ENCODE measurements at regions not wholly inside any gene's neighbourhood (a gene's known extent, or its start where the extent isn't known, plus 50 kb on each side); places are given as distances from the start of the nearest gene placed in this dataset.
"Not testable (repeated sequence)": the region's sequence is repeated elsewhere in the genome, so short reads cannot be mapped to it uniquely, and the experiment has no call there.

DNA sequence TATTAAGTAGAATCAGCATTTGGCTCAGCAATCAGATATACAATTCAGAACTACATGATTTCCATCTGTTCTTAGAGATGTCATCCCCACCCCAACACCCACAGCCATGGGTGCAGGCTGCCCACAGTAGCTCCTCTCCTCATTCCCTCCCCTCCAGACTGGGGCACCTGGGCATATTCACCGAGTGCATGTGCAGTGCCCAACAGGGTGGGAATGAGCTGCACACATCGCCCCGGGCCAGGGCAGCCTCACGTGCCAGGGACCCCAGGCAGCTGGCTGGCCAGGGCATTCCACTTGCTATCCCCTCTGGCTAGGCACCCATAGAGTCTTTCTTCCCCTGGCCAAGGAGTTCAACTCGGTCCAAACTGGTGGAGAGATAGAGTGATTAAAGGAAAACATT is 461.9 kb upstream of the NUDT12 start:
- no peak for TF ChIP-seq JUND (IDR thresholded peaks at IDR 0.05; ENCODE audit: low read depth)
- in situ Hi-C loops (cut with HindIII; ENCODE audit: low pct_unique_long_range_greater_than_20kb, low sequenced_read_pairs) = no loop called here
- no peak for DNase-seq (ENCODE audit: low read depth in 1 of 2, low spot score in 1 of 2)

DNA sequence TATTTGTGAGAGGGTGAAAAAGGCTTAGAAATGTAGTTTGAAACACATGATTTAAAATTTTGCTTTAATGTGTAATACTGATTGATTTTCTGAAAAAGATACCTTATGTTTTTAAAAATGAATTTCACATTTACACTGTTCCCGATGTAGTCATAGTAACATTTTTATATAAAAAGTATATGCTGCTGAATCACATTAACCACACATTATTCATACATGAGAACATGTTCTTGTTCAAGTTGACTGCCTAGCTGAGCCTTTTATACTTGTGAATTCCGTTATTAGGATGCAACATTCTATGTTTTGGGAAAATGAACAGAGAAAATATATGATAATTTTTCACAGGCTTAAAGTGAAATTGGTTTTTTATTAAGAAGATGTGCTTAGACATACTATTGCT is 461.1 kb upstream of the NUDT12 start:
- in situ Hi-C loops (cut with HindIII; ENCODE audit: low pct_unique_long_range_greater_than_20kb, low sequenced_read_pairs) = no loop called here
- no peak for TF ChIP-seq JUND (IDR thresholded peaks at IDR 0.05; ENCODE audit: low read depth)
- no peak for DNase-seq (ENCODE audit: low read depth in 1 of 2, low spot score in 1 of 2)

DNA sequence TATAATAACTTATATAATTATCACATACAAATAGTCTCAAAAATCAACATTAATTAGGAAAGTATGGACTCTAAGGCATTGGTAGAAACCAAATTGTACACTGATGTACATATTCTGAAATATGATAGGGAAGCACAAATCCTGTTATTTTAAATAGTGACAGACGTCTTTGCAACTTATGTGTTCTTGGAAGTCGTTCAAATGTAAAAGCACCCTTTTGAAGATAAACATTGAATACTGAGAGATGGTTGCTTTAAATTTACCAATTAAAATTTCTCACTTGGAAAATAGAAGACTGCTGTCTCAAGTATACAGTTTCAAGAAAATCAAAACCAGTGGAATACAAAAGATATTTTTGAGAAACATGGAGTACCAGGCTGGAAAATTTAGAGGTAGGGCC is 457.4 kb upstream of the NUDT12 start:
- no peak for DNase-seq (ENCODE audit: low read depth in 1 of 2, low spot score in 1 of 2)
- no peak for TF ChIP-seq JUND (IDR thresholded peaks at IDR 0.05; ENCODE audit: low read depth)
- in situ Hi-C loops (cut with HindIII; ENCODE audit: low pct_unique_long_range_greater_than_20kb, low sequenced_read_pairs) = no loop called here

- no peak for TF ChIP-seq JUND (IDR thresholded peaks at IDR 0.05; ENCODE audit: low read depth)
- in situ Hi-C loops (cut with HindIII; ENCODE audit: low pct_unique_long_range_greater_than_20kb, low sequenced_read_pairs) = no loop called here
- no peak for DNase-seq (ENCODE audit: low read depth in 1 of 2, low spot score in 1 of 2)
These were observed 455.7 kb upstream of the NUDT12 start for GRCh38 chr5:104018299-104018698.

DNA sequence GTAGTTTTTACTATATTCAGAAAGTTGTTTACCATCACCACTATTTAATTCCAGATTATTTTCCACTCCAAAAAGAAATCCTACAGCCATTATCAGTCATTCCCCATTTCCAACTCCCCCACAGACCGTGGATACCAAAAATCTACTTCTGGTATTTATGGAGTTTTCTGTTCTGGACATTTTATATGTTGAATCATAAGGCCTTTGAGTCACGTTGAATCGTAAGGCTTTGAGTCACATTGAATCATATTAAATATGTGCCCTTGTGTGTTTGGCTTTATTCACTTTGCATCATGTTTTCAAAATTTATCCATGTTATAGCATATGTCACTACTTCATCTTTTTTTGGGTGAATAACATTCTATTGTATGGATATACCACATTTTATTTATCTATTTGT is 454.1 kb upstream of the NUDT12 start:
- no peak for TF ChIP-seq JUND (IDR thresholded peaks at IDR 0.05; ENCODE audit: low read depth)
- DNase-seq (ENCODE audit: low read depth in 1 of 2, low spot score in 1 of 2) = no peak
- in situ Hi-C loops (cut with HindIII; ENCODE audit: low pct_unique_long_range_greater_than_20kb, low sequenced_read_pairs) = no loop called here

- in situ Hi-C loops (cut with HindIII; ENCODE audit: low pct_unique_long_range_greater_than_20kb, low sequenced_read_pairs) = no loop called here
- no peak for DNase-seq (ENCODE audit: low read depth in 1 of 2, low spot score in 1 of 2)
- no peak for TF ChIP-seq JUND (IDR thresholded peaks at IDR 0.05; ENCODE audit: low read depth)
These were observed 453.2 kb upstream of the NUDT12 start for GRCh38 chr5:104015765-104016164.

DNA sequence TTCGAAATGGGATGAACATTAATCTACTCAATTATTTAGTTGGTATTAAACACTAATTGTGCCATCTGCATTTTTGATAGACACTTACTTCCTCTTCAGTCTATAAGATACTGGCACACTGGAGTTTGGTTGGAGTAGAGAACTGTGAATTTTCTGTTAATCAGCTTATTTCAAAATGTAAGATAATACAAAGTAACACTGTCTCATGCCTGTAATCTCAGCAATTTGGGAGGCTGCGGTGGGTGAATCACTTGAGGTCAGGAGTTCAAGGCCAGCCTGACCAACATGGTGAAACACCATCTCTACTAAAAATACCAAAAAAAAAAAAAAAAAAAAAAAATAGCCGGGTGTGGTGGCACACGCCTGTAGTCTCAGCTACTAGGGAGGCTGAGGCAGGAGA is 440.2 kb upstream of the NUDT12 start:
- DNase-seq (ENCODE audit: low read depth in 1 of 2, low spot score in 1 of 2); in situ Hi-C loops (cut with HindIII; ENCODE audit: low pct_unique_long_range_greater_than_20kb, low sequenced_read_pairs): not testable (repeated sequence)

DNA sequence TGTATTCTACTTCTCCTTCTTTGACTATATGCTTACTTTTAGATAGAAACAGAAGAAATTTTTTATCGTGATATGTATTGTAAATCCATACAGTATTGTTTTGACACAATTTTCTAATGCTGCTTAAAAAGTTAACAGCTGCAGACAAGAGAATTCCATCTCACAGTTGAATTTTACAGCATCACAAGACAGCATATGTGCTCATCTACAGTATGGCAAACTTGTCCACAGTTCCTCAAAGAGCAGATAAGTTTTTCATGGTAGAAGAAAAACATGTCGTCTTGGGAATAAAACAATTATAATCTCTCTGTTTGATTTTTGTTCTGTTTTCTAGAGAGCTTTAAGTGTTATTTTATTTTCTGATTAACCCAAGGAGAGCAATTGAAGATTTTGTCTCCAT is 438.5 kb upstream of the NUDT12 start:
- no peak for TF ChIP-seq JUND (IDR thresholded peaks at IDR 0.05; ENCODE audit: low read depth)
- in situ Hi-C loops (cut with HindIII; ENCODE audit: low pct_unique_long_range_greater_than_20kb, low sequenced_read_pairs) = no loop called here
- no peak for DNase-seq (ENCODE audit: low read depth in 1 of 2, low spot score in 1 of 2)

DNA sequence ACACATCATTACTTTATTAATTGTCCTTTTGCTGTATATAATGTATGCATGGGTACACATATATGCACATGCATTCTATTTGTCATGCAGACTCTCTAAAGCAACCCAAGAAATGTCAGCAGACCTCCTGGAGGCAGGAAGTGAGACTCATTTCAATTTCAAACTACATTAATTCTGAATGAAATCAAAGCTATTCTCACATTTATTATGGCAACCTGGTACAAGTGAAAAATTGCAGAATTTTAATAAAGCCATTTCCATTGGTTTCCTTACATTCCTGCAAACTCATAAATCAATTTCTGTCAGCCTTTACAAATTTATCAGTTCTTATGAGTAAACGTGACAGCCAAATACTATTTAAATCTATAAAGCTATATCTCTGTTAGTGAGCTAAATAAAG is 430.4 kb upstream of the NUDT12 start:
- in situ Hi-C loops (cut with HindIII; ENCODE audit: low pct_unique_long_range_greater_than_20kb, low sequenced_read_pairs) = no loop called here
- no peak for DNase-seq (ENCODE audit: low read depth in 1 of 2, low spot score in 1 of 2)
- no peak for TF ChIP-seq JUND (IDR thresholded peaks at IDR 0.05; ENCODE audit: low read depth)

GRCh38 chr5:103990064-103990463 is 427.5 kb upstream of the NUDT12 start:
- DNase-seq (ENCODE audit: low read depth in 1 of 2, low spot score in 1 of 2) = no peak
- in situ Hi-C loops (cut with HindIII; ENCODE audit: low pct_unique_long_range_greater_than_20kb, low sequenced_read_pairs) = no loop called here
- no peak for TF ChIP-seq JUND (IDR thresholded peaks at IDR 0.05; ENCODE audit: low read depth)

GRCh38 chr5:103981592-103981991 is 419.0 kb upstream of the NUDT12 start:
- in situ Hi-C loops (cut with HindIII; ENCODE audit: low pct_unique_long_range_greater_than_20kb, low sequenced_read_pairs) = no loop called here
- no peak for TF ChIP-seq JUND (IDR thresholded peaks at IDR 0.05; ENCODE audit: low read depth)
- DNase-seq (ENCODE audit: low read depth in 1 of 2, low spot score in 1 of 2) = no peak

DNA sequence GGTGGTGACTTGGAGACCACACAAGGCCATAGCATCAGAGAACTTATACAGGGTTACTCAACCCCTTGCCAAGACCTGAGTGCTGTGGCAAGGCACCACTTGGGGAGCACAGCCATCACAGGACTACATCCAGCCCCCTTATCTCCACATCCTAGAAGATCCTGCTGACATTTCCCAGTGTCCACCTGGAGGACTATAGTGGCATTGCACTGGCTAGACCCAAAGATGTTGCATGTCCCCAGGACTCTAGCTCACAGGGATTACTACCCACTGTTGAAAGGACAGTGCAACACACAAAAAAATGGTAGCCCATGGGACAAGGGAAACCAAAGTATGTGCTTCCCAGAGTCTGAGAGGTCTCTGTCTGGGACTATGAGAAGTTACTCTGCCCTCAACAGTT is 411.1 kb upstream of the NUDT12 start:
- in situ Hi-C loops (cut with HindIII; ENCODE audit: low pct_unique_long_range_greater_than_20kb, low sequenced_read_pairs) = no loop called here
- TF ChIP-seq JUND (IDR thresholded peaks at IDR 0.05; ENCODE audit: low read depth) = no peak
- no peak for DNase-seq (ENCODE audit: low read depth in 1 of 2, low spot score in 1 of 2)

- DNase-seq (ENCODE audit: low read depth in 1 of 2, low spot score in 1 of 2); in situ Hi-C loops (cut with HindIII; ENCODE audit: low pct_unique_long_range_greater_than_20kb, low sequenced_read_pairs): not testable (repeated sequence)
These were observed 403.7 kb upstream of the NUDT12 start for GRCh38 chr5:103966295-103966694.

- in situ Hi-C loops (cut with HindIII; ENCODE audit: low pct_unique_long_range_greater_than_20kb, low sequenced_read_pairs) = no loop called here
- TF ChIP-seq JUND (IDR thresholded peaks at IDR 0.05; ENCODE audit: low read depth) = no peak
- DNase-seq (ENCODE audit: low read depth in 1 of 2, low spot score in 1 of 2) = no peak
These were observed 399.4 kb upstream of the NUDT12 start for GRCh38 chr5:103962023-103962422.
